AG04450 (cell line): ENCODE measurements at regions not wholly inside any gene's neighbourhood (a gene's known extent, or its start where the extent isn't known, plus 50 kb on each side); places are given as distances from the start of the nearest gene placed in this dataset.

ENCODE experiments used
- CTCF ChIA-PET: fragments of 300-600, 350-600 bp; formaldehyde crosslinking; extraction: SDS; loops from one replicate; lab custom pipeline; 2022; ENCODE audit warnings: antibody characterized with exemption, inconsistent platforms; lab: Charles Lee
- POLR2A ChIA-PET: fragments of 350-600 bp; formaldehyde crosslinking; extraction: SDS; loops from one replicate; lab custom pipeline; 2021; ENCODE audit warnings: antibody characterized with exemption, inconsistent platforms; lab: Yijun Ruan, JAX
- DNase-seq: peaks from one replicate; pipeline ENCODE4 v3.0.0-alpha.2; 2011; ENCODE audit warnings: low read depth, low spot score
- H3K27ac ChIP-seq: one replicate; pipeline ENCODE4 v1.5.1; 2012; ENCODE audit warnings: low read depth, low read length, control low read depth
- H3K27me3 ChIP-seq: one replicate; pipeline ENCODE4 v1.6.0; 2012; ENCODE audit warnings: low read length; ENCODE audit not compliant: control insufficient read depth, insufficient read depth
- H3K4me3 ChIP-seq: 2 replicates; pipeline ENCODE4 v1.5.1; 2011; ENCODE audit warnings: mild to moderate bottlenecking, low read depth, low read length, control low read depth
- H3K9me3 ChIP-seq: 2 replicates; pipeline ENCODE4 v1.5.1; 2012; ENCODE audit warnings: low read length; ENCODE audit not compliant: control insufficient read depth, insufficient read depth
- TF ChIP-seq, protein P1 (sequence below): IDR thresholded peaks from 2 replicates; pipeline ENCODE4 v1.5.1; 2011; ENCODE audit warnings: low read depth, low read length, control low read depth, inconsistent platforms

- no peak overlapping the region for H3K4me3 ChIP-seq
- peaks cover 55% of the 10 kb centered on the region for H3K9me3 ChIP-seq
- H3K27ac ChIP-seq: no peak overlapping the region
- H3K27me3 ChIP-seq: no peaks in the 10 kb centered on the region
- ChIA-PET POLR2A (no interaction called here), CTCF (no interaction called here)
- TF ChIP-seq, protein P1, sequence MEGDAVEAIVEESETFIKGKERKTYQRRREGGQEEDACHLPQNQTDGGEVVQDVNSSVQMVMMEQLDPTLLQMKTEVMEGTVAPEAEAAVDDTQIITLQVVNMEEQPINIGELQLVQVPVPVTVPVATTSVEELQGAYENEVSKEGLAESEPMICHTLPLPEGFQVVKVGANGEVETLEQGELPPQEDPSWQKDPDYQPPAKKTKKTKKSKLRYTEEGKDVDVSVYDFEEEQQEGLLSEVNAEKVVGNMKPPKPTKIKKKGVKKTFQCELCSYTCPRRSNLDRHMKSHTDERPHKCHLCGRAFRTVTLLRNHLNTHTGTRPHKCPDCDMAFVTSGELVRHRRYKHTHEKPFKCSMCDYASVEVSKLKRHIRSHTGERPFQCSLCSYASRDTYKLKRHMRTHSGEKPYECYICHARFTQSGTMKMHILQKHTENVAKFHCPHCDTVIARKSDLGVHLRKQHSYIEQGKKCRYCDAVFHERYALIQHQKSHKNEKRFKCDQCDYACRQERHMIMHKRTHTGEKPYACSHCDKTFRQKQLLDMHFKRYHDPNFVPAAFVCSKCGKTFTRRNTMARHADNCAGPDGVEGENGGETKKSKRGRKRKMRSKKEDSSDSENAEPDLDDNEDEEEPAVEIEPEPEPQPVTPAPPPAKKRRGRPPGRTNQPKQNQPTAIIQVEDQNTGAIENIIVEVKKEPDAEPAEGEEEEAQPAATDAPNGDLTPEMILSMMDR: no peak
- no peak for DNase-seq
Measured at GRCh38 chr22:47967831-47968230, 1205.4 kb downstream of the TBC1D22A start.

DNA sequence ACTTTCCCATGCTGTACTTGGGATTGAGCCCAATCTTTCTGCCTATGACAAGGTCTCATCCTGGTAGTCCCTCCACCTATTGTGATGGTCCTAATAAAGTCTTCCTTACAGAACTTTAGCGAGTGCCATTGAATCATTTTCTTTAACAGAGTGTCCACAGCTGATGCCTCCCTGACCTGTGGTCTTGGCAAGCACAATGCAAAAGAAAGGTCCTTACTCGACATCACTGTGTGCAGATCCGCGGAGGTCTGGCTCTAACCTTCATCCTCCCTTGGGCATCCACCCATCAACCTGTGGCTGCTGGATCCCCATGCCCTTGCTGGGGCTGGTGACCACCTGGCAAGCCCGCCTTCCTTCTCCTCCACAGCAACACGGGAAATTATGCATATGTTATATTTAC is 1203.9 kb downstream of the TBC1D22A start:
- DNase-seq: no peak
- Histone ChIP-seq H3K27ac (no peak overlapping the region), H3K4me3 (no peak overlapping the region), H3K27me3 (no peaks in the 10 kb centered on the region), H3K9me3 (peaks cover 50% of the 10 kb centered on the region)
- ChIA-PET POLR2A (no interaction called here), CTCF (no interaction called here)
- TF ChIP-seq, protein P1: no peak

GRCh38 chr22:47965896-47966295 is 1203.4 kb downstream of the TBC1D22A start:
- Histone ChIP-seq H3K27ac (no peak overlapping the region), H3K9me3 (peaks cover 52% of the 10 kb centered on the region), H3K4me3 (no peak overlapping the region), H3K27me3 (no peaks in the 10 kb centered on the region)
- TF ChIP-seq, protein P1: no peak
- ChIA-PET CTCF (no interaction called here), POLR2A (no interaction called here)
- no peak for DNase-seq

GRCh38 chr22:47965066-47965465 is 1202.6 kb downstream of the TBC1D22A start:
- DNase-seq: no peak
- POLR2A ChIA-PET: no interaction called here

GRCh38 chr22:47963660-47964059 is 1201.2 kb downstream of the TBC1D22A start:
- CTCF ChIA-PET: no interaction called here
- Histone ChIP-seq H3K27me3 (no peaks in the 10 kb centered on the region), H3K27ac (no peak overlapping the region), H3K4me3 (no peak overlapping the region), H3K9me3 (peaks cover 36% of the 10 kb centered on the region)
- POLR2A ChIA-PET: no interaction called here
- DNase-seq: no peak
- TF ChIP-seq, protein P1: no peak

More at GRCh38 chr22:47965066-47965465, 1202.6 kb downstream of the TBC1D22A start:
- TF ChIP-seq, protein P1: no peak
- H3K4me3 ChIP-seq: no peak overlapping the region
- peaks cover 46% of the 10 kb centered on the region for H3K9me3 ChIP-seq
- no peaks in the 10 kb centered on the region for H3K27me3 ChIP-seq
- no peak overlapping the region for H3K27ac ChIP-seq
- CTCF ChIA-PET: no interaction called here
